Caco-2 (cell line): ENCODE measurements at regions not wholly inside any gene's neighbourhood (a gene's known extent, or its start where the extent isn't known, plus 50 kb on each side); places are given as distances from the start of the nearest gene placed in this dataset.

Experiments used
- BruUV-seq: library from RNA; stranded (reverse); fragments of 400-500 nt; replicated peaks from 2 replicates; lab custom pipeline; 2021; lab: Mats Ljungman, UMichigan
- CTCF ChIA-PET: fragments of 300-600 bp; sonication (Branson Sonifier 250); formaldehyde crosslinking; loops from one replicate; lab custom pipeline; 2022; ENCODE audit warnings: antibody characterized with exemption; lab: Charles Lee
- POLR2A ChIA-PET: fragments of 300-600 bp; sonication (Branson Sonifier 250); formaldehyde crosslinking; loops from one replicate; lab custom pipeline; 2022; ENCODE audit warnings: antibody characterized with exemption; lab: Charles Lee
- DNase-seq, 2 experiments: peaks; one replicate each; pipeline versions ENCODE4 v3.0.0 to v3.0.0-alpha.2; 2020 to 2022
- H3K27me3 ChIP-seq: replicated peaks from 2 replicates; pipeline ENCODE4 v1.6.0; 2011; ENCODE audit warnings: low read length; ENCODE audit not compliant: control insufficient read depth, insufficient read depth
- H3K36me3 ChIP-seq: 2 replicates; pipeline ENCODE4 v1.5.1; 2011; ENCODE audit warnings: low read length; ENCODE audit not compliant: control insufficient read depth, insufficient read depth
- H3K4me1 ChIP-seq: fragments of 250-450 bp; sonication (Bioruptor Pico); 2 replicates; pipeline ENCODE4 v1.5.1; 2020; ENCODE audit warnings: mild to moderate bottlenecking
- H3K4me3 ChIP-seq: 2 replicates; pipeline ENCODE4 v1.5.1; 2011; ENCODE audit warnings: low read depth, mild to moderate bottlenecking, control low read depth, low read length
- H3K9me3 ChIP-seq: fragments of 250-450 bp; sonication (Bioruptor Pico); 2 replicates; pipeline ENCODE4 v1.5.1; 2020; ENCODE audit warnings: mild to moderate bottlenecking, moderate library complexity
- H3K27ac Mint-ChIP-seq: one replicate; pipeline ENCODE4 v1.8.0; 2022; ENCODE audit warnings: mixed read lengths; ENCODE audit not compliant: unreplicated experiment
- H3K27me3 Mint-ChIP-seq: one replicate; pipeline ENCODE4 v1.8.0; 2022; ENCODE audit warnings: mixed read lengths; ENCODE audit not compliant: insufficient read depth, unreplicated experiment
- H3K36me3 Mint-ChIP-seq: one replicate; pipeline ENCODE4 v1.8.0; 2022; ENCODE audit warnings: mild to moderate bottlenecking, mixed read lengths; ENCODE audit not compliant: insufficient read depth, unreplicated experiment
- H3K4me1 Mint-ChIP-seq: one replicate; pipeline ENCODE4 v1.8.0; 2022; ENCODE audit warnings: low read depth, mixed read lengths; ENCODE audit not compliant: unreplicated experiment
- H3K4me3 Mint-ChIP-seq: one replicate; pipeline ENCODE4 v1.8.0; 2022; ENCODE audit warnings: mild to moderate bottlenecking, moderate library complexity, mixed read lengths; ENCODE audit not compliant: unreplicated experiment
- H3K9me3 Mint-ChIP-seq: one replicate; pipeline ENCODE4 v1.8.0; 2022; ENCODE audit warnings: mixed read lengths; ENCODE audit not compliant: unreplicated experiment
- intact Hi-C: fragments of 100-400 bp; cut with micrococcal nuclease; formaldehyde crosslinking; loops from one replicate; pipeline ENCODE4 v1.10.0; 2022; ENCODE audit not compliant: unreplicated experiment
- TF ChIP-seq, protein P1 (sequence below), 2 experiments: fragments of 200-600 bp in 1 of 2; IDR thresholded peaks; 1 replicate in 1 of 2; 2 replicates in 1 of 2; pipeline versions ENCODE4 v1.5.1 to v1.8.0; 2011 to 2022; ENCODE audit warnings: antibody characterized with exemption in 1 of 2, control low read depth in 1 of 2, inconsistent platforms in 1 of 2, low read depth in 1 of 2, low read length in 1 of 2, mild to moderate bottlenecking in 1 of 2, moderate library complexity in 1 of 2; ENCODE audit not compliant: insufficient read depth in 1 of 2, severe bottlenecking in 1 of 2, unreplicated experiment in 1 of 2

DNA sequence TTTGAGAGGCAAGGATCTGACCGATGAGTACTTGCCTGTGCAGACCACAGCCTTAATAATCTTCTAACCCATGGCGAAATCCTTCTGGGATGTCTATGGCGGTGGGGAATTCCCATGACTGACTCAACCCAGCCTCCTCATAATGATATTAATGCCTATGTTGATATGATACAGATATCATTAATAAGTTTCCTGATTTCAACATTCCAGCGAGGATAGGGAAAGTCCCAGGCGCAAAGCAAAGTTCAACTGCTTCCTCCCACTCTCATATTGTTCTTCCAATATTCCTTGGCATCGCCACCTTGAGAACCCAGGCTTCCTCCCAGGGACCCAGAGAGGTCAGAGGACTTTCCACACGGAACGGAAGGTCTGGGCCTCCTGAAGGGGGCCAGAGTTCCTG, 110.3 kb upstream of the TMEM45B start:
- Mint-ChIP-seq H3K27ac (no peak overlapping the region), H3K9me3 (no peaks in the 10 kb centered on the region), H3K27me3 (no peaks in the 10 kb centered on the region), H3K4me1 (peaks cover 10% of the 10 kb centered on the region), H3K36me3 (no peaks in the 10 kb centered on the region), H3K4me3 (no peak overlapping the region)
- Histone ChIP-seq H3K4me1 (peaks cover 12% of the 10 kb centered on the region), H3K4me3 (no peak overlapping the region), H3K36me3 (no peaks in the 10 kb centered on the region), H3K27me3 (no peaks in the 10 kb centered on the region), H3K9me3 (no peaks in the 10 kb centered on the region)
- intact Hi-C loops: no loop called here
- CTCF ChIA-PET: interaction anchor here (1.0 kb wide), 1 partner anchor 45 kb away, joined by 3 read pairs; no protein-coding TSS in a partner anchor
- TF ChIP-seq, protein P1, sequence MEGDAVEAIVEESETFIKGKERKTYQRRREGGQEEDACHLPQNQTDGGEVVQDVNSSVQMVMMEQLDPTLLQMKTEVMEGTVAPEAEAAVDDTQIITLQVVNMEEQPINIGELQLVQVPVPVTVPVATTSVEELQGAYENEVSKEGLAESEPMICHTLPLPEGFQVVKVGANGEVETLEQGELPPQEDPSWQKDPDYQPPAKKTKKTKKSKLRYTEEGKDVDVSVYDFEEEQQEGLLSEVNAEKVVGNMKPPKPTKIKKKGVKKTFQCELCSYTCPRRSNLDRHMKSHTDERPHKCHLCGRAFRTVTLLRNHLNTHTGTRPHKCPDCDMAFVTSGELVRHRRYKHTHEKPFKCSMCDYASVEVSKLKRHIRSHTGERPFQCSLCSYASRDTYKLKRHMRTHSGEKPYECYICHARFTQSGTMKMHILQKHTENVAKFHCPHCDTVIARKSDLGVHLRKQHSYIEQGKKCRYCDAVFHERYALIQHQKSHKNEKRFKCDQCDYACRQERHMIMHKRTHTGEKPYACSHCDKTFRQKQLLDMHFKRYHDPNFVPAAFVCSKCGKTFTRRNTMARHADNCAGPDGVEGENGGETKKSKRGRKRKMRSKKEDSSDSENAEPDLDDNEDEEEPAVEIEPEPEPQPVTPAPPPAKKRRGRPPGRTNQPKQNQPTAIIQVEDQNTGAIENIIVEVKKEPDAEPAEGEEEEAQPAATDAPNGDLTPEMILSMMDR (IDR thresholded peaks at IDR 0.05; ENCODE audit: insufficient read depth in 1 of 2, low read depth in 1 of 2, low read length in 1 of 2, severe bottlenecking in 1 of 2, unreplicated experiment in 1 of 2): no peak
- DNase-seq: peak in 1 of 2 experiments; percentile 14
- BruUV-seq: no TSS peak
- POLR2A ChIA-PET: no interaction called here

- DNase-seq: peak in 1 of 2 experiments; percentile 12
- peaks cover 10% of the 10 kb centered on the region for H3K4me1 ChIP-seq
- TF ChIP-seq, protein P1 (IDR thresholded peaks at IDR 0.05; ENCODE audit: insufficient read depth in 1 of 2, low read depth in 1 of 2, low read length in 1 of 2, severe bottlenecking in 1 of 2, unreplicated experiment in 1 of 2): no peak
- BruUV-seq: no TSS peak
- no peaks in the 10 kb centered on the region for H3K9me3 ChIP-seq
- H3K4me3 ChIP-seq: no peak overlapping the region
- intact Hi-C loops: no loop called here
- H3K36me3 ChIP-seq: no peaks in the 10 kb centered on the region
- no peaks in the 10 kb centered on the region for H3K27me3 ChIP-seq
- ChIA-PET CTCF (no interaction called here), POLR2A (no interaction called here)
- Mint-ChIP-seq H3K27ac (no peak overlapping the region), H3K36me3 (no peaks in the 10 kb centered on the region), H3K9me3 (no peaks in the 10 kb centered on the region), H3K4me1 (peaks cover 7% of the 10 kb centered on the region), H3K4me3 (no peak overlapping the region), H3K27me3 (no peaks in the 10 kb centered on the region)
Measured at GRCh38 chr11:129705933-129706332, 109.7 kb upstream of the TMEM45B start.

DNA sequence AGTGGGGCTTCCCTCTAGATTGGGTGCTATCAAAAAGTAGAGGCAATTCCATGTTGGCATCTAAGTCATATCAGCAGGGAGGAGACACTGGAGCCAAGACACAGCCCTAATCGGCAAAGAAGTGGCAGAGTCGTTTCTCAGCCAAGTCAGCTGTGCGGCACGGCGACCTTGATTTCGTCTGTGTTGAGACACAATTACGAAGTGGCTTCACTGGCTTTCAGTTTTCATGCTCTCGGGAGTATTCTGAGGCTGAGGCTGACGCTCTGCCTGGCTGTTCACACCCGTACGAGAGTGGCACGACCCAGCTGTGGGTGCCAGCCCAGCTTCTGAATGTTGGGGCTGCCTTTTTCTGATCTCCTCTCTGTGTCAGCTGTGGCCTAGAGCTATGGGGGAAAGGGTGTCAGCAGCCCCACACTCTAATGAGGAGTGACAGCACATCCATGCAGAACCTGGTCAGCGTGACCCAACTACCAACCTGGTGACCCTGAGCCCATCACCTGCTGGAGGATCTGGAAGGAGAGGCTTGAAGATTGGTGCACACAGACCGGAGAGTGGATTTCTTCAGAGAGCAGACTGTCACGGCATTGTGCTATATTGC, 105.7 kb upstream of the TMEM45B start:
- peak in 1 of 2 experiments; percentile 31 for DNase-seq
- no peaks in the 10 kb centered on the region for H3K9me3 ChIP-seq
- Mint-ChIP-seq H3K4me3 (no peak overlapping the region), H3K27ac (no peak overlapping the region), H3K27me3 (no peaks in the 10 kb centered on the region), H3K4me1 (peaks cover 1% of the 10 kb centered on the region), H3K9me3 (peaks cover 9% of the 10 kb centered on the region), H3K36me3 (no peaks in the 10 kb centered on the region)
- BruUV-seq: no TSS peak
- ChIA-PET POLR2A (interaction anchor here (0.5 kb wide), 1 partner anchor 885 kb away, joined by 4 read pairs; no protein-coding TSS in a partner anchor), CTCF (interaction anchor here (0.6 kb wide), 1 partner anchor 18 kb away, joined by 4 read pairs; no protein-coding TSS in a partner anchor)
- H3K36me3 ChIP-seq: no peaks in the 10 kb centered on the region; the same call in 1 of the 2 replicates
- no peaks in the 10 kb centered on the region for H3K27me3 ChIP-seq
- H3K4me3 ChIP-seq: no peak overlapping the region
- intact Hi-C loops: no loop called here
- H3K4me1 ChIP-seq: peaks cover 4% of the 10 kb centered on the region
- TF ChIP-seq, protein P1 (IDR thresholded peaks at IDR 0.05; ENCODE audit: insufficient read depth in 1 of 2, low read depth in 1 of 2, low read length in 1 of 2, severe bottlenecking in 1 of 2, unreplicated experiment in 1 of 2): no peak
